NCI-H1930 (cell line): ENCODE measurements at regions not wholly inside any gene's neighbourhood (a gene's known extent, or its start where the extent isn't known, plus 50 kb on each side); places are given as distances from the start of the nearest gene placed in this dataset.
"Not testable (repeated sequence)": the region's sequence is repeated elsewhere in the genome, so short reads cannot be mapped to it uniquely, and the experiment has no call there.

Experiments used
- DNase-seq, 2 experiments: peaks; one replicate each; lab custom pipeline; 2025; lab: John Stamatoyannopoulos, UW

DNA sequence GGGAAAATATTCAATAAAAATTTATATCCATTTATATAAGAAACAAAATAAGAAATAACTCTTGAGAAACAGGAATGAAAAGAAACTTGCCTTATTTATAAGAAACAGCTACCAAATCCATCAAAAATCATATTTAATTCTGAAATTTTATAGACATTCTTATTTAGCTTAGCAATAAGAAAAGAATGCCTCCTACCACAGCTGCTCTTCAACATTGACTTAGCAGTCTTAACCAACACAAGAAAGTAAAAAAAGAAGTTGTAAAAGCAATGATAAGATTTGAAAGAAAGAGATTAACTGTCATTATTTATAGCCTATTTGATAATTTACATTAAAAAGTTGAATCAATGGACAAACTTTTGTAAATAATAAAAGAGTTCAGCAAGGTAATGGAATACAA lies 212.8 kb downstream of the ZNF365 start:
- DNase-seq: no peak

DNA sequence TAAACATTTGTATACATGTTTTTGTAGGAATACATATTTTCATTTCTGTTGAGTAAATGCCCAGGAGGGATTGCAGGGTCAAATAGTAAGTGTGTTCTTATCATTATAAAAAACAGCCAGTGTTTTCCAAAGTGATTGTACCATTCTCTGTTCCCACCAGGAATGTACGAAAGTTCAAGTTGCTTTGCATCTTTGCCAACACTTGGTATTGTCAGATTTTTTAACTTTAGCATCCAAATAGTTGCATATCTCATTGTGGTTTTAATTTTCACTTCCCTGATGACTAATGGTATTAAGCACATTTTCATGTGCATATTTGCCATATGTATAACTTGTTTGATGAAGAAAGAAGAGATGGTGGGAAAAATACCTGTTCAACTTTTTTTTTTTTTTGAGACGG lies 213.9 kb downstream of the ZNF365 start:
- no peak for DNase-seq

DNA sequence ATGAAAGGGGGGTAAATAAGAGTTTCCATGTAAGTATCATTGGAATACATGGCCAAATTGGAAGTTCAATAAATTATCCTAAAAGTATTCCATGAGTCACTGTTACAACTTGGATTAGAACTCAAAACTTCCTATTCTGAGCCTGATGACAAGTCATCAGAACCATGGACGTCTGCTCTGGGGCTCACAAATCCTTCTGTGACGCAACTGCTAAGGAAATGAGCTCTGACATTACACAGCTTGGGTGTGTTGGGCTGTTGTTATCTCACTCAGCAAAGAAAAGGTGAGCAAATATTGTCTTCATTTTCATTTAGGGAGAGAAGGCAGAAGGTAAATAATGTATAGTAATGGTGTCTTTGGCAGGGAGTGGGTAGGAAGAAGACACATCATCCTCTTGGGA lies 214.8 kb upstream of the ADO start:
- DNase-seq: no peak

DNA sequence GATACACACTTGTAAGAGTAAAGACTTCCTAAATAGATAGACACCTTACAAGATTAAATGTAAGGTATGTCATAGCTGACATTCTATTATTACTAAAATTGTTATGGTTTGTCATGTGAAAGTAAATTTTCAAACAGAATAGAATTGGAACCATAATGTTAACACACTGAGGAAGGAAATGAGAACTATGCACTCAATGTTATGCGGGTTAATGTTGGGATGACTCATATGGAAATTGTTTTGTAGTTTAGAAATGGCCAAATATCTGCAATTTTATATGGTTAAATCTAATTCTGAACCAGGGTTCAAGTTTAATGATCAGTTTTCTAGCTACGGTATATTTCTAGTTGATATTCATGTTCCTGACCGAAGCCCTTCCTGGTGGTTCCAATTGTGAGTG lies 214.2 kb upstream of the ADO start:
- DNase-seq: no peak

DNA sequence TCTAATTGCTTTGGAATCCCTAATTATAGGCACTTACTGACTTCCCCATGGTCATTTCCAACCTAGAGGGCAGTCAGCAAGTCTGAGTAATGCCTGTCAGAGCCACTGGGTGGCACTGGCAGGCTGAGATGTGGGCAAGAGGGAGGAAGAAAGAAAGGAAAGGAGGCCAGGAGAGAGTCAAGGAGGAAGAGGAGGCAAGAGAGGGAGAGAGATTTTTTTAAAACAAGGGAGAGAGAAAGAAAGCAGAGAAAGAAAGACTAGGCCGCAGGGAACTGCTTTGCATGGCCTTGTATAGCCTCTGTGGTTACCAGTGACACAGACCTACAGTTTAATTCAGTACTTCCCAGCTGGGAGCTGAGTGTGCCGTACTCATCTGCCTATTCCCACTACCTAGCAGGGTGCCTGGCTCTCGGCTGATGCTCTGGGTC lies 210.4 kb upstream of the ADO start:
- peak in 1 of 2 experiments; percentile 3 for DNase-seq

DNA sequence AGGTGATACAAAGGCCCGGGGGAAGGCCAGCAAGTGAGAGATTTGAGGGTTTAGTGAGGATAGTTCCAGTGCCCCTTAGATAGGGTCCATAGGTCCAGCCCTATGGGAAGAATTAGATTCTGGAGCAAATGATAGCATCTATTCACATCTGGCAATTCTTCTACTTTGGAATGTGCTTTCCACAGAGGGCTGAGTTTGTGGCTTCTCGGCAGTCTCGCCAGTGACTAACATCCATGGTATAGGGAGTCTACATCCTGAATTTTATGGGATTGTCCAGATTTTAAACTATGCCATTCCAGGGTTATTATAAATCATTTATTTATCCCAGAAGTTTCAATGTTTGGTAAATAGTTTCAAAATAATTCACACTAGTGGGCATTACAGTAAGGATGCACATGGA lies 207.3 kb upstream of the ADO start:
- DNase-seq: no peak

DNA sequence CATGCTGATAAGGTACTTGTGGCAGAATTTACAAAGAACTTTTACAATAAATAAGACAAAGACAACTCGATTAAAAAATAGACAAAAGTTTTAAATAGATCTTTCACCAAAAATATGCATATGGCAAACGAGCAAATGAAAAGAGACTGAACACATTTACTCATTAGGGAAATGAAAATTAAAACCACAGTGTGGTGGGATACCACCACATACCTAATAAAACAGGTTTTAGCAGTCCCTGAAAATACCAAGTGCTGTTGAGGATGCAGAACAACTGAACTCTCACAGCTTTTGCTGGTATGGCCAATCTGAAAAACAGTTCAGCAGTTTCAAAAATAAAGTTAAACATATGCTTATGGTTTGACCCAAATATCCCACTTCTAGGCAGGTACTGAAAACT lies 205.4 kb upstream of the ADO start:
- DNase-seq: no peak

DNA sequence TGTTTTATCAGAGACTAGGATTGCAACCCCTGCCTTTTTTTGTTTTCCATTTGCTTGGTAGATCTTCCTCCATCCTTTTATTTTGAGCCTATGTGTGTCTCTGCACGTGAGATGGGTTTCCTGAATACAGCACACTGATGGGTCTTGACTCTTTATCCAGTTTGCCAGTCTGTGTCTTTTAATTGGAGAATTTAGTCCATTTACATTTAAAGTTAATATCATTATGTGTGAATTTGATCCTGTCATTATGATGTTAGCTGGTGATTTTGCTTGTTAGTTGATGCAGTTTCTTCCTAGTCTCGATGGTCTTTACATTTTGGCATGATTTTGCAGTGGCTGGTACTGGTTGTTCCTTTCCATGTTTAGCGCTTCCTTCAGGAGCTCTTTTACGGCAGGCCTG lies 198.0 kb upstream of the ADO start:
- DNase-seq: not testable (repeated sequence)

DNA sequence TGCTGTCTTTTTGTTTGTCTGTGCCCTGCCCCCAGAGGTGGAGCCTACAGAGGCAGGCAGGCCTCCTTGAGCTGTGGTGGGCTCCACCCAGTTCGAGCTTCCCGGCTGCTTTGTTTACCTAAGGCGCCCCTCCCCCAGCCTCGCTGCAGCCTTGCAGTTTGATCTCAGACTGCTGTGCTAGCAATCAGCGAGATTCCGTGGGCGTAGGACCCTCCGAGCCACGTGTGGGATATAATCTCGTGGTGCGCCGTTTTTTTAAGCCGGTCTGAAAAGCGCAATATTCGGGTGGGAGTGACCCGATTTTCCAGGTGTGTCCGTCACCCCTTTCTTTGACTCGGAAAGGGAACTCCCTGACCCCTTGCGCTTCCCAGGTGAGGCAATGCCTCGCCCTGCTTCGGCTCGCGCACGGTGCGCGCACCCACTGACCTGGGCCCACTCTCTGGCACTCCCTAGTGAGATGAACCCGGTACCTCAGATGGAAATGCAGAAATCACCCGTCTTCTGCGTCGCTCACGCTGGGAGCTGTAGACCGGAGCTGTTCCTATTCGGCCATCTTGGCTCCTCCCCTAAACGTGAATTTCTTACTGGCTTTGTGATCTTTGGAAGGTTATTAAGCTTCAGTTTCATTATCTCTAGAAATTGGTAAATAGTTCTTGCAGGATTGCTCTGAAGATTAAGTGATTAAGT lies 196.2 kb upstream of the ADO start:
- not testable (repeated sequence) for DNase-seq

DNA sequence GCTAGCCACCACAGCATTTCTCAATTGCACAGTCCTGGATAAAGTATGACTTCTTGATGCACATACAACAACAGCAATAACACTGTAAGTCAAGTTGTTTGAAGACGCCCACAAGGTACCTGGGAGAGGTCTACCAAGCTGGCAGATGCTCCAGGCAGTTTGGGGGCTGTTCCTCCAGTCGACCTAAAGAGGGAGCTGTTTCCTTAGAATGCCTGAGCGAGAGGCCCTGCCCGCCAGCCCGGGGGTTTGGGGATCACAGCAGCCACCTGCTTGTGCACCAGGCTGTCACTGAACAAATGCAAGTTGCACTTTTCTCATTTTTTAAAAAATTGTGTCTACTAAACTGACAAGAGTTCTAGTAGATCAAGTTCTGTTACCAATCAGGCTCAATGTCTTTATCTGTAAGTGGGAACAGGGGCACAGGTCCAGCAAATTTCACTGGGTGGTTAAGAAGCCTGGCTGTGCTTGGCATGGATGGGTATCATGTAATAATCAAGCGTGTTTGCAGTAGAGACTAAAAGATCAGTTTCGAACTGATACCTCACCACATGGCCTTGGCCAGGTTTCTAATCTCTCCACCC lies 193.8 kb upstream of the ADO start:
- peak; percentile 2 to 28 for DNase-seq

DNA sequence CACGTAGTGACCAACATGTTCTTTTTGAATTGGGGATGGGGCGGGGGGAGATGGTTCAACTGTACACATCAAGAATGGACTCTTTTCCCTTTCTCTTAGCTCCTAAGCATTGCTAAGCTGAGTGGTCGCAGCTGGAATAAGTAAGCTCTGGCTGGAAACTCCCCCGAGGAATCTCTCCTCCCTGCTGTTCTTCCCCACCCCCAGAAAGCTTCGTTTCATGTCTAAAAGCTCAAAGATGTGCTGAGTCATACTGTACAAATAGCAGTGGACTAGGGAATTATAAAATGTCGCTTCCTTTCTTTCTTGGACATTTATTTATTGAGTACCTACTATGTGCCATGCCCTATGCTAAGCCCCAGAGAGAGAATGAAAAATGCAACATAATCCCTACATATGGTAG lies 191.1 kb upstream of the ADO start:
- no peak for DNase-seq

DNA sequence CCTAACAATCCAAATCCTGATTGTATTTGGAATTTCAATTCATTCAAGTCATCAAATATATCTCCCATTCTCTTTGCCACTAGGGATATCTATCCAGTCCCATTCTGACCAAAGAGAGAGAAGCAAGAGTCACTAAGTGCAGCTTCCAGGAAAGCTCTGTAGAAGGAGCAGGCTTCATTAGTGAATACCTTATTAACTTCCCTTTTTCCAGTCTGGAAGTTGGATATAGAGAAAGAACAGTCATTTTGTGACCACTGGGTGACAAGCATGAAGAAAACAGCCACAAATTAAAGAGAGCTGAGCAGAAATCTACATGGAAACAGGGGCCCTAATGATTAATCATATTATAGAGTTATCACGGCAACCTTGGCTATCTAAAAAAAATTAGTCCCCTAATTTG lies 190.7 kb upstream of the ADO start:
- no peak for DNase-seq

DNA sequence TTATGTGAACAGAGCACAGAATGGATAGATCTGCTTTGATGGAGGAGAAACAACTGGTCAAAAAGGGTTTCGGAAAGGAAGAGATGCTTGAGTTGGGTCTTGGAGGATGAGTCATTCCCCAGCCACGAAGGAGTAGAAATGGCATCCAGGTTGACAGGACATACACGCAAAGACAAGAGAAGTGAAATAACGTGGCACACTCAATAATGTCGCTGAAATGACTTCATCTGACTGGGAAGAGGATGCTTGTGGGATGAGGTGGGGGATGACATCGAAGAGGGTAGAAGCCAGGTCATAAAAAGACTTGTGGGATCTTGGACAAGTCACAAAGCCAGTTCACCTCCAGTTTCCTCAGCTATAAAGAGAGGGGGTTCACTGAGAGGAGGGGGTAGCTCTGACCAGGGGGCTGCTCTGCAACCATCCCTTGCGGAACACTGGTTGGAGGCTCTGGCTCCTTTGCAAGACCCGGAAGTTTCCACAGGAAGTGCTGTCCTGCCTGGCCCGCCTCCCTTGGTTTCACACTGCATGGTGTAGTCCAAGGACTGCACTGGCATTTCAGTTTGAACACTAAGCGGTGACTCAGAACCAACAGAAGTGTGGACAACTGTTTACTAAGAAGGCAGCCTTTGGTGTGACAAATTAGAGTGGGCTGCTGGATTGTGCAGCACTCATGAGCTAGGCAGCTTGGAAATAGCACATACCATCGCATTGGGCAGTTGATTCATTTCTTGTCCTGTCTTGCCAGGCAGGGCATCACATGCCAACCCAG lies 189.9 kb upstream of the ADO start:
- DNase-seq: no peak

DNA sequence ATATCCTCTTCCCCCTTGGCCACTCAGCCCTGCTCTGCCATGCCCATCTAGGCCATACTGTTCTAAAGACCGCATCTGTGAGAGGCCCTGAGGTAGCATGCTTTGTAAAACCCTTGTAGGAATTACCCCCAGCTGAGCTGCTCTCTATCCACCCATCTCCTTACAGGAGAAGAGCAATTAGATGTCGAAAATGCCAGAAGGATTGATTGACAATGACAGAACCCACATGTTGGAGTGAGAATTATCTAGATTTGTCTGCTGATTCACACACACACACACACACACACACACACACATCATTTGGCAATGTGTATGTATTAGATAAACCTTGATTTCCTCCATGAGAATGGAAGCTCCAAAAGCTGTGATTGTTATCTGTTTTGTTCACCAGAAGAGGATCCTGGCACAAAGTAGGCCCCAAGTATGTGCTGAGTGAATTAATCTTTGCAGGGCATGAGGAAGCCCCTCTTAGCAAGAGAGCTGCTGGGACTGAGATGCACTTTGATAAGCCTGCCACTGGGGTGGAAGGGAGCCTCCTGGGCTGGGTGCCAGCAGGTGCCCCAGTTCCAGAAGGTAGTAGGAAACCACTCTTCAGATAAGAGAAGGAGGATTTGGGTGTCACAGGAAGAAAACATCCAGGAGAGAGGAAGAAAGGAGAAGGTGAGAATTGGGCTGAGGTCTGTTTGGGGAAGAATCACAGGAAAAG lies 187.5 kb upstream of the ADO start:
- no peak for DNase-seq

DNA sequence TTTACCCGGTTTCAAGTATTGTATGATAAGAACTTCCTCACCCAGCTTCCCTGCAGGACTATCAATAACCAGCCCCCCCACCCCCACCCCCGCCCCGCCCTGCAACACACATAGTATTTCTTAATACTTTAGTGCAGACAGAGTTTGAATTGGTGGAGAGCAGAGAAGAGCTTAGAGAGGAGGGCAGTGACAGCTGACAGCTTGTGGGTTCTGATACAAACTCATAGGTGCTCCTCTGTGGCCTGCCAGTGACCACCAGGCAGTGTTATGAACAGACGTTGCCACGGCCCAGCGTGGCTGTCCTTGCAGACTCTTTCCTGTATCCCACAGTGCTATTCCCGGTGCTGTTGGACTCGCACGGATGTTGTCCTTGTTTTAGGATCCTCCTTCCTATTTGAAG lies 186.9 kb upstream of the ADO start:
- no peak for DNase-seq

DNA sequence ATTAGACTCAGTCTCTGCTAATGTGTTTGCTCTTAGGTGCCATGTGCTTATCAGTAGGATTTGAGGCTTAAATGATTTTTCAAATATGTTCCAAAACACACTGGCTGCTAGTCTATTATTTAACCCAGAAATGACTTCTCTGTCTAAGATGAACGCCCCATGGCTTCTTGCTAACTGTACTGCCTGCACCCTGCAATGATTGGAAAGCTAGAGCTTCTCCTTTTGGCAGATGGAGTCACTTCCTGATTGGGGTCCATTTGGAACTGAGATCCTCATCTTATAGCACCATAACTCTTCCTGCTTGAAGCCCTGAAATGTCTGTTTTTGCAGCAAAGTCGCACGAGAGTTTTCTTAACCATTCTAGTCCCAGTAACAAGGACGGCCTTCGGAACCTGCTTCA lies 186.5 kb upstream of the ADO start:
- DNase-seq: no peak

DNA sequence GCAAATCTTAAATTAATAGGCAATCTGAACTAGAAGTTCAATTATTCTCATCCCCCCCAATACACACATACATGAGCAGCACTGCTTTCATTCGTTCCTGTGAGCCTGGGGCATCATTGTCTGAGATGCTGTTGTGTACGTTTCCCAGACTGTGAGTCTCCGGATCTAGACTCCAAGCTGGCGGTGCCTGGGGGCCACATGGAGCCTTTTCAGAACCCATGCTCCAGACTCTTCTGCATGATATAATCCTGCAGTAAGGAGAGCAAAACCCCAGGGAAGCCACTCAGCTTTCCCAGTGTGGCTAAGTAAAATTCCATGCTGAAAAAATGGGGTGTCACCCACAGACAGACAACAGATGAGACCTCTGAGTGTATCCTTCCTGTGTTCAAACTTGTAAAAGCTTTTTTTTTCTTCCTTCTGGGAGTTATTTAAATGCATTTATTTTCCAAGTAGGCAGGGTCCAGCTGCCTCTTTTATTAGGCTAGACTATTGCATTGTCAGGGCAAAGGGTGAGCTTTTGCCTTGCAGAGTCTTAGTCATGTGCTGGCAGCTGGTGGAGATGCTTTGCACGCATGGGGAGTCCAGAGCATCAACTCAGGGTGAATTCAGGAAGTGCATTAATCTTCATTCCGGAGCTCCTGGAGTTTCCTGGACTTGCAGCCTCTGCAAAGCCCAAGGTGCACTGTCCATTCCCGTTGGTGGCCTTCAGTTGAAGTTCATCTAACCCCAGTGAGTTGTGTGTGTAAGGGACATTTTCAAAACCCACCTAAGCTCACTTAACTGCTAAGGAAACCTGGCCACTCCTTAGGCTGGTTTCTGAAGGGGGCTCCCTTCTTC lies 185.7 kb upstream of the ADO start:
- no peak for DNase-seq

DNA sequence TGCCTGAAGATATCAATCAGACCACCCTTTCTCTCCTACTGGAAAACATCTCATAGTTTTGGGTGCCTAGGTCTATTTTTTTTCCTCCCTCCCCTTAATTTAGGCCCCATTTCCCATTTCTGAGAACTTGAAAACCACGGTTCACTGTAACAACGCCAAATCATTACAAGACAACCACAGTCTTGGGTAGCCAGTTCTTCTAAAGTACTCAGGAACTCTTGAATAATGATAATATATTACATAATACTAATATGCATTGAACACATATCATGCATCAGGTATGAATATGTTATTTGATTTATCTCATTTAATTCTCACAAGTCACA lies 185.1 kb upstream of the ADO start:
- no peak for DNase-seq

DNA sequence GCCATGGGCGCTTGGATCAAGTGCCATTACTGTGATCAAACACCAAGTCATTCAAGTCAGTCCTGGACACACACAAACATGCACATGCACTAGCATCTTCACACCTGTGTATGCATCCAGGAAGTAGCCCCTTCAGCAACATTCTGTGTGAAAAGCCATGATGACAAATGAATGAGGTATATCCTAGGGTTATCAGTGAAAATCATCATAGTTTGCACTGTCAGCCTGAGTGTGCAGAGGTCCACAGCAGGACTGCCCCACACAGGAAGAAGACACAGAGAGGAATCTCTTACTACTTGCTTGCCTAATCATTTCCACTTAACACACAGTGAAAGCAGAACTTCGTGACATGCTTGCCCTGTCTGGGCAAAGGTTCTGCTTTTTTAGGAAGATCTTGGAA lies 184.0 kb upstream of the ADO start:
- DNase-seq: no peak

DNA sequence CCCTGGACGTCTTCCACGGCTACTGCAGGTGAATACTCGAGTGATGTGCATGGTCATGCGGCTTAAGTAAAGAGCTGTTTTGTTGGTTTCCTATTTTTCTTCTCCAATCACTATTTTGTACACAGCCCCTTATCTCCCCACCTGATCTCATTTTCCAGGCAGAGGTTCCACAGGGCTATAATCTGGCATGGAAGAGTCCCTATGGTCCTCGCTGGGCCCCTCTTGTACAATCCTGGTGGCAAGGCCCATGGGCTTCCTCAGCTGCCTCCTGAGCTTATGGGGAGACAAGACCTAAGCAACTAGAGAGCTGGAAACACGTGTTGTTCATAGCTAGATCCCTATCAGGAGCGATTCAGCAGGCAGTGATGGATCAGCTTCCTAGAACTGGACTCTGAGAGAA lies 181.3 kb upstream of the ADO start:
- no peak for DNase-seq

DNA sequence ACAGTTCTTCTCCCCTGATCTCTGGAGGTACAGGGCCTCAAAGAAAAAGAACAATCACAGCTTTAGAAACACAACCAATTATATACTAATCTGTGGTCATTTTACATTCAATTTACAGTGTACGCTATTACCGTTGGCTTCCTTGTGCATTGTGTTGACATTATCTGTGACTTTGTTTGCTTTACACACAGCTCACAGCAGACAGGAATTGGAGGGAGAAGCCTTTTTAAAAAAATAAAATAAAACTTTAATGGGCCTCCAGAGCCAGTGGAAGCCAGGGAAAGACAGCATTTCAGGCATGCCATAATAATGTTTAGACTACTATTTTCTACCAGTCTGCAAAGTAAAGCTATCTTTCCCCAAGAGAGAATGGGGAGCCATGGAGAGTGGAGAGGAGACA lies 179.0 kb upstream of the ADO start:
- no peak for DNase-seq

DNA sequence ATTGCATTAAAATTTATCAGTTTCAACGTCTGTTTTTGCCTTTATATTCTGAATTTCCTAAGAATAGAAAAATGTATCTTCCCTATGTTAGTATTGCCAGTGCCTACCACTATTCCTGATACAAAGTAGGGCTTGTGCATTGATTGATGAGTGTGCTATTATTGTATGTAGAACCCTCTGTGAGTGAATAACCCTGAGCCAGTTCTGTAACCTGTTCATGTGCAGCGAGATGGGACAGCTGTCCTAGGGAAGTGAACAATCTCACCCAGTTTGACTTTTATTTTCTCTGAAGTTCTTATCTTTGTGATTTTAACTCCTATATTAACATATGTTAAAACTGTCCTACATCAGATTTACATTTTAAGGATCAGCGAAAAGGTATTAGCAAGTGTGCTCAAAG lies 178.4 kb upstream of the ADO start:
- no peak for DNase-seq
